GM23338 (cell line): ENCODE measurements at regions not wholly inside any gene's neighbourhood (a gene's known extent, or its start where the extent isn't known, plus 50 kb on each side); places are given as distances from the start of the nearest gene placed in this dataset.

ENCODE experiments used
- ATAC-seq: fragments of 200-7000 bp; cut with Tn5 transposase; 3 replicates; pipeline ENCODE4 v1.9.1; 2020
- DNase-seq: peaks from one replicate; pipeline ENCODE4 v3.0.0-alpha.2; 2015; ENCODE audit warnings: low spot score
- H2AFZ ChIP-seq: fragments of 200-600 bp; sonication (generic); 2 replicates; pipeline ENCODE4 v1.8.0; 2016; ENCODE audit warnings: antibody characterized with exemption, mild to moderate bottlenecking, moderate library complexity
- H3F3A ChIP-seq: fragments of 200-600 bp; sonication (generic); replicated peaks from 2 replicates; pipeline ENCODE4 v1.8.0; 2017; ENCODE audit warnings: antibody characterized with exemption, mixed run types, low read depth
- H3K27ac ChIP-seq: fragments of 200-600 bp; sonication (generic); 2 replicates; pipeline ENCODE4 v1.6.1; 2016; ENCODE audit warnings: low read depth
- H3K27me3 ChIP-seq: fragments of 200-600 bp; sonication (generic); 2 replicates; pipeline ENCODE4 v1.8.0; 2016; ENCODE audit warnings: mild to moderate bottlenecking, mixed run types, moderate library complexity; ENCODE audit not compliant: insufficient read depth
- H3K36me3 ChIP-seq: fragments of 200-600 bp; sonication (generic); 2 replicates; pipeline ENCODE4 v1.8.0; 2016; ENCODE audit warnings: mild to moderate bottlenecking; ENCODE audit not compliant: insufficient read depth
- H3K4me1 ChIP-seq: fragments of 200-600 bp; sonication (generic); 2 replicates; pipeline ENCODE4 v1.8.0; 2016; ENCODE audit warnings: mild to moderate bottlenecking, moderate library complexity; ENCODE audit not compliant: insufficient read depth
- H3K4me2 ChIP-seq: fragments of 200-600 bp; sonication (generic); 2 replicates; pipeline ENCODE4 v1.7.1; 2017; ENCODE audit warnings: mixed run types
- H3K4me3 ChIP-seq: fragments of 200-600 bp; sonication (generic); 2 replicates; pipeline ENCODE4 v1.6.1; 2016; ENCODE audit warnings: mixed run types
- H3K79me2 ChIP-seq: fragments of 200-600 bp; sonication (generic); replicated peaks from 2 replicates; pipeline ENCODE4 v1.8.0; 2017; ENCODE audit warnings: mild to moderate bottlenecking; ENCODE audit not compliant: insufficient read depth
- H3K9me2 ChIP-seq: fragments of 200-600 bp; sonication (generic); 2 replicates; pipeline ENCODE4 v1.8.0; 2017; ENCODE audit not compliant: insufficient read depth
- H4K20me1 ChIP-seq: fragments of 200-600 bp; sonication (generic); replicated peaks from 2 replicates; pipeline ENCODE4 v1.8.0; 2017; ENCODE audit warnings: mild to moderate bottlenecking; ENCODE audit not compliant: insufficient read depth
- H3K27ac Mint-ChIP-seq: 2 replicates; pipeline ENCODE4 v1.8.0; 2020; ENCODE audit warnings: inconsistent platforms, mild to moderate bottlenecking, moderate library complexity, mixed read lengths
- H3K27me3 Mint-ChIP-seq: 3 replicates; pipeline ENCODE4 v1.8.0; 2022; ENCODE audit warnings: low read depth, mild to moderate bottlenecking, moderate library complexity, mixed read lengths, inconsistent platforms; ENCODE audit not compliant: insufficient read depth, poor library complexity
- H3K36me3 Mint-ChIP-seq: 3 replicates; pipeline ENCODE4 v1.8.0; 2021; ENCODE audit warnings: low read depth, mild to moderate bottlenecking, inconsistent platforms, moderate library complexity, mixed read lengths
- H3K4me1 Mint-ChIP-seq: 3 replicates; pipeline ENCODE4 v1.8.0; 2020; ENCODE audit warnings: mild to moderate bottlenecking, inconsistent platforms, mixed read lengths
- H3K4me3 Mint-ChIP-seq: 3 replicates; pipeline ENCODE4 v1.8.0; 2021; ENCODE audit warnings: moderate library complexity, mild to moderate bottlenecking, inconsistent platforms, mixed read lengths
- H3K9me3 Mint-ChIP-seq: 3 replicates; pipeline ENCODE4 v1.8.0; 2020; ENCODE audit warnings: moderate library complexity, mild to moderate bottlenecking, inconsistent platforms, mixed read lengths
- CREB1 ChIP-seq: fragments of 250-450 bp; sonication (Bioruptor Pico); IDR thresholded peaks from 2 replicates; pipeline ENCODE4 v1.5.0; 2020; ENCODE audit warnings: low read depth, mild to moderate bottlenecking, moderate library complexity
- CTCF ChIP-seq, 2 experiments: fragments of 200-600 bp in 1 of 2; sonication (generic) in 1 of 2; conservative IDR thresholded peaks; 2 replicates each; pipeline versions ENCODE4 v1.5.1 to v1.6.1; 2016 to 2017; ENCODE audit warnings: antibody characterized with exemption in 2 of 2, low read depth in 2 of 2, mild to moderate bottlenecking in 2 of 2, moderate library complexity in 1 of 2
- ETS1 ChIP-seq: IDR thresholded peaks from 2 replicates; pipeline ENCODE4 v1.6.1; 2016; ENCODE audit warnings: antibody characterized with exemption
- EZH2 ChIP-seq: fragments of 200-600 bp; sonication (generic); IDR thresholded peaks from one replicate; pipeline ENCODE4 v1.8.0; 2017; ENCODE audit warnings: antibody characterized with exemption, mild to moderate bottlenecking, low read depth; ENCODE audit not compliant: unreplicated experiment
- EZH2phosphoT487 ChIP-seq: fragments of 200-600 bp; sonication (generic); IDR thresholded peaks from one replicate; pipeline ENCODE4 v1.8.1; 2018; ENCODE audit warnings: antibody characterized with exemption; ENCODE audit not compliant: unreplicated experiment
- JUNB ChIP-seq: IDR thresholded peaks from one replicate; pipeline ENCODE4 v1.6.1; 2016; ENCODE audit warnings: antibody characterized with exemption; ENCODE audit not compliant: unreplicated experiment
- NANOG ChIP-seq: IDR thresholded peaks from 2 replicates; pipeline ENCODE4 v1.6.1; 2016; ENCODE audit warnings: antibody characterized with exemption, borderline replicate concordance
- POLR2AphosphoS5 ChIP-seq: IDR thresholded peaks from 2 replicates; pipeline ENCODE4 v1.6.1; 2016; ENCODE audit warnings: antibody characterized with exemption, low read depth
- STAT1 ChIP-seq: IDR thresholded peaks from one replicate; pipeline ENCODE4 v1.6.1; 2016; ENCODE audit warnings: antibody characterized with exemption; ENCODE audit not compliant: unreplicated experiment
- ZNF114 ChIP-seq: fragments of 250-450 bp; sonication (Bioruptor Pico); IDR thresholded peaks from 2 replicates; pipeline ENCODE4 v1.5.0; 2020; ENCODE audit warnings: mild to moderate bottlenecking, moderate library complexity
- ZNF331 ChIP-seq: fragments of 250-450 bp; sonication (Bioruptor Pico); IDR thresholded peaks from 2 replicates; pipeline ENCODE4 v1.5.0; 2020; ENCODE audit warnings: low read depth, mild to moderate bottlenecking, moderate library complexity
- ZNF462 ChIP-seq: fragments of 250-450 bp; sonication (Bioruptor Pico); IDR thresholded peaks from 2 replicates; pipeline ENCODE4 v1.5.0; 2020; ENCODE audit warnings: mild to moderate bottlenecking, moderate library complexity
- TF ChIP-seq, protein P1 (sequence below): IDR thresholded peaks from one replicate; pipeline ENCODE4 v1.6.1; 2018; ENCODE audit warnings: antibody characterized with exemption; ENCODE audit not compliant: unreplicated experiment

DNA sequence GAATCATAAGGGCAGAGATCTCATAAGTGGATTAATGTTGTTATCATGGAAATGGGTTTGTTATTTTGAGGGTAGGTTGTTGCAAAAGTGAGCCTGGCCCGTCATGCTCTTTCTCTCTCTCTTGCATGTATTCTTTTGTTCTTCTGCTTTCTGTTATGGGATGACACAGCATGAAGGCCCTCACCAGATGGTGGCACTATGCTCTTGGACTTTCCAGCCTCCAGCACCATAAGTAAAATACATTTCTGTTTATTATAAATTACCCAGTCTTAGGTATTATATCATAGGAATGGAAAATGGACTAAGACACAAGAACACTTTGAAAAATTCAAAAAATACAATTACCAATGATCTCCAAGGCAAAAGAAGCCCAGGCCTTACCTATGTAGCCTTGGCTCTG lies 676.1 kb downstream of the PTPRU start:
- Mint-ChIP-seq H3K4me1 (peaks cover 5% of the 10 kb centered on the region; the same call in 2 of the 3 replicates), H3K36me3 (peaks cover 6% of the 10 kb centered on the region; the same call in 1 of the 3 replicates), H3K27me3 (peaks cover 2% of the 10 kb centered on the region), H3K27ac (no peak overlapping the region), H3K4me3 (no peak overlapping the region), H3K9me3 (peaks cover 9% of the 10 kb centered on the region; the same call in 1 of the 3 replicates)
- Histone ChIP-seq H3K79me2 (no peaks in the 10 kb centered on the region), H3K27me3 (no peaks in the 10 kb centered on the region), H3K9me2 (no peaks in the 10 kb centered on the region), H3K36me3 (no peaks in the 10 kb centered on the region), H3K4me3 (no peak overlapping the region), H3K27ac (no peak overlapping the region), H3F3A (no peaks in the 10 kb centered on the region), H3K4me2 (no peak overlapping the region), H2AFZ (no peak overlapping the region), H3K4me1 (no peaks in the 10 kb centered on the region), H4K20me1 (no peaks in the 10 kb centered on the region)
- DNase-seq (no peak), ATAC-seq (no peak)
- no peak for TF ChIP-seq ZNF114 (CRISPR knock-in tag)
- TF ChIP-seq NANOG: no peak
- no peak for TF ChIP-seq POLR2AphosphoS5
- peak; percentile 51; the same call in 1 of the 2 replicates for TF ChIP-seq ZNF462
- no peak for TF ChIP-seq EZH2phosphoT487
- no peak for TF ChIP-seq ETS1
- no peak for TF ChIP-seq ZNF331
- TF ChIP-seq JUNB: no peak
- no peak for TF ChIP-seq CREB1 (CRISPR knock-in tag)
- TF ChIP-seq, protein P1, sequence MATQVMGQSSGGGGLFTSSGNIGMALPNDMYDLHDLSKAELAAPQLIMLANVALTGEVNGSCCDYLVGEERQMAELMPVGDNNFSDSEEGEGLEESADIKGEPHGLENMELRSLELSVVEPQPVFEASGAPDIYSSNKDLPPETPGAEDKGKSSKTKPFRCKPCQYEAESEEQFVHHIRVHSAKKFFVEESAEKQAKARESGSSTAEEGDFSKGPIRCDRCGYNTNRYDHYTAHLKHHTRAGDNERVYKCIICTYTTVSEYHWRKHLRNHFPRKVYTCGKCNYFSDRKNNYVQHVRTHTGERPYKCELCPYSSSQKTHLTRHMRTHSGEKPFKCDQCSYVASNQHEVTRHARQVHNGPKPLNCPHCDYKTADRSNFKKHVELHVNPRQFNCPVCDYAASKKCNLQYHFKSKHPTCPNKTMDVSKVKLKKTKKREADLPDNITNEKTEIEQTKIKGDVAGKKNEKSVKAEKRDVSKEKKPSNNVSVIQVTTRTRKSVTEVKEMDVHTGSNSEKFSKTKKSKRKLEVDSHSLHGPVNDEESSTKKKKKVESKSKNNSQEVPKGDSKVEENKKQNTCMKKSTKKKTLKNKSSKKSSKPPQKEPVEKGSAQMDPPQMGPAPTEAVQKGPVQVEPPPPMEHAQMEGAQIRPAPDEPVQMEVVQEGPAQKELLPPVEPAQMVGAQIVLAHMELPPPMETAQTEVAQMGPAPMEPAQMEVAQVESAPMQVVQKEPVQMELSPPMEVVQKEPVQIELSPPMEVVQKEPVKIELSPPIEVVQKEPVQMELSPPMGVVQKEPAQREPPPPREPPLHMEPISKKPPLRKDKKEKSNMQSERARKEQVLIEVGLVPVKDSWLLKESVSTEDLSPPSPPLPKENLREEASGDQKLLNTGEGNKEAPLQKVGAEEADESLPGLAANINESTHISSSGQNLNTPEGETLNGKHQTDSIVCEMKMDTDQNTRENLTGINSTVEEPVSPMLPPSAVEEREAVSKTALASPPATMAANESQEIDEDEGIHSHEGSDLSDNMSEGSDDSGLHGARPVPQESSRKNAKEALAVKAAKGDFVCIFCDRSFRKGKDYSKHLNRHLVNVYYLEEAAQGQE: no peak
- no peak for TF ChIP-seq STAT1
- peak; percentile 41 to 67 for TF ChIP-seq CTCF (conservative IDR thresholded peaks at IDR 0.05; ENCODE audit: low read depth in 2 of 2)
- TF ChIP-seq EZH2: no peak
